ENCODE measurements at regions not wholly inside any gene's neighbourhood (a gene's known extent, or its start where the extent isn't known, plus 50 kb on each side); places are given as distances from the start of the nearest gene placed in this dataset.
"Not testable (repeated sequence)": the region's sequence is repeated elsewhere in the genome, so short reads cannot be mapped to it uniquely, and the experiment has no call there.

DNA sequence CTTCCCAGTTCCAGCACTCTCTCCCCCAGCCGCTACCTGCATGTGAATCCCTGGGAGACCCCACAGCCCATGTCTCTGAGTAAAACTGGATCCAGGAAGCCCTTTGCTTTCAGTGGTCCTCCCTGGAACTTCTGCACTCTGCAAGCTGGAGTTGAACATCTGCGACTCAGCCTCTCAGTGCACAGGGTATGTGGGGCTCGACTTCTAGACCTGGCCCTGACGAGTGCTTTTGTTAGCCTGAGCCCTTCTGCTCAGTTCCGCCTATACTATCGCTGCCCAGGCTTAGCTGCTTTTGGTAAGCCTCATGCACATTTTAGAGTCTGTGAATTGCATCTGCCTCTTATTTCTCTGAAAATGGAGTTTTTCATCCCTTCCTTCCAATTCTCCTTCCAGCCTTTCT, 107.9 kb upstream of the OR4F16 start:
- H3K9me3 ChIP-seq (ENCODE audit: insufficient read depth in 2 of 2, low read depth in 1 of 2, low read length in 1 of 2); H2BK15ac ChIP-seq (ENCODE audit: low read length); H3K18ac ChIP-seq (ENCODE audit: extremely low read depth, low read length); H3K4me3 ChIP-seq (ENCODE audit: extremely low read depth in 1 of 4, insufficient read depth in 2 of 4, low read depth in 3 of 4, low read length in 4 of 4); H2BK20ac ChIP-seq (ENCODE audit: low read length); H3K79me2 ChIP-seq (ENCODE audit: control insufficient read depth in 1 of 2, insufficient read depth in 2 of 2, low read length in 2 of 2); H2AK5ac ChIP-seq (ENCODE audit: low read depth, low read length); H4K20me1 ChIP-seq (replicated peaks in 1 of 2; ENCODE audit: control insufficient read depth in 1 of 2, insufficient read depth in 2 of 2, low read length in 2 of 2); H2BK12ac ChIP-seq (ENCODE audit: low read depth, low read length); POLR2A ChIA-PET (ENCODE audit: partially characterized antibody); H3K36me3 ChIP-seq (ENCODE audit: control insufficient read depth in 2 of 4, insufficient read depth in 4 of 4, low read length in 3 of 4); H2AFZ ChIP-seq (ENCODE audit: low read length); H2BK120ac ChIP-seq (replicated peaks; ENCODE audit: low read depth, low read length); H3K27me3 ChIP-seq (replicated peaks in 1 of 4; ENCODE audit: control insufficient read depth in 3 of 4, extremely low read depth in 1 of 4, insufficient read depth in 3 of 4, low read length in 3 of 4); H3K79me1 ChIP-seq (ENCODE audit: low read depth, low read length); H4K91ac ChIP-seq (replicated peaks; ENCODE audit: insufficient read length, low read length); H3K27ac ChIP-seq (ENCODE audit: low read depth, low read length); H3K4me1 ChIP-seq (replicated peaks in 1 of 4; ENCODE audit: control insufficient read depth in 3 of 4, insufficient read depth in 4 of 4, low read length in 3 of 4); H4K5ac ChIP-seq (ENCODE audit: insufficient read length, low read depth, low read length); H3K4me2 ChIP-seq (ENCODE audit: insufficient read depth in 1 of 2, low read depth in 2 of 2, low read length in 2 of 2); H3K23me2 ChIP-seq (ENCODE audit: low read depth, low read length); CTCF ChIA-PET (ENCODE audit: partially characterized antibody); H3K14ac ChIP-seq (ENCODE audit: insufficient read length); H2BK5ac ChIP-seq (ENCODE audit: low read depth, low read length); DNase-seq (ENCODE audit: low read depth in 1 of 2, low spot score in 2 of 2); H3K23ac ChIP-seq (ENCODE audit: insufficient read length); H3K9ac ChIP-seq (replicated peaks in 1 of 4; ENCODE audit: extremely low read depth in 1 of 4, low read depth in 3 of 4, low read length in 3 of 4); H3K4ac ChIP-seq (replicated peaks; ENCODE audit: insufficient read length, low read depth, low read length); H4K8ac ChIP-seq (ENCODE audit: extremely low read depth, insufficient read depth, low read length); H3K56ac ChIP-seq (replicated peaks; ENCODE audit: insufficient read length, low read depth, low read length); FAIRE-seq: not testable (repeated sequence)
- WGBS, 2 experiments (ENCODE audit: extremely low coverage in 1 of 2, insufficient coverage in 1 of 2, insufficient read length in 1 of 2, insufficient replicate concordance in 2 of 2, low coverage in 1 of 2, low lambda C conversion rate in 2 of 2, missing lambda C conversion rate in 1 of 2), result 96% methylated on average over 6 of the region's 6 CpGs; no CpG with 5 or more reads in 1 of the 2 experiments

GRCh38 chr1:794918-795584, 108.6 kb upstream of the OR4F16 start:
- H2BK5ac ChIP-seq (ENCODE audit: low read depth, low read length); H3K23ac ChIP-seq (ENCODE audit: insufficient read length); H4K5ac ChIP-seq (ENCODE audit: insufficient read length, low read depth, low read length); H2BK20ac ChIP-seq (ENCODE audit: low read length); H3K79me2 ChIP-seq (ENCODE audit: control insufficient read depth in 1 of 2, insufficient read depth in 2 of 2, low read length in 2 of 2); H3K14ac ChIP-seq (ENCODE audit: insufficient read length); H4K20me1 ChIP-seq (replicated peaks in 1 of 2; ENCODE audit: control insufficient read depth in 1 of 2, insufficient read depth in 2 of 2, low read length in 2 of 2); H3K9ac ChIP-seq (replicated peaks in 1 of 4; ENCODE audit: extremely low read depth in 1 of 4, low read depth in 3 of 4, low read length in 3 of 4); H3K18ac ChIP-seq (ENCODE audit: extremely low read depth, low read length); H2AFZ ChIP-seq (ENCODE audit: low read length); H3K9me3 ChIP-seq (ENCODE audit: insufficient read depth in 2 of 2, low read depth in 1 of 2, low read length in 1 of 2); H2BK120ac ChIP-seq (replicated peaks; ENCODE audit: low read depth, low read length); H3K23me2 ChIP-seq (ENCODE audit: low read depth, low read length); H3K4me1 ChIP-seq (replicated peaks in 1 of 4; ENCODE audit: control insufficient read depth in 3 of 4, insufficient read depth in 4 of 4, low read length in 3 of 4); H3K36me3 ChIP-seq (ENCODE audit: control insufficient read depth in 2 of 4, insufficient read depth in 4 of 4, low read length in 3 of 4); H4K8ac ChIP-seq (ENCODE audit: extremely low read depth, insufficient read depth, low read length); POLR2A ChIA-PET (ENCODE audit: partially characterized antibody); H3K27ac ChIP-seq (ENCODE audit: low read depth, low read length); H3K27me3 ChIP-seq (replicated peaks in 1 of 4; ENCODE audit: control insufficient read depth in 3 of 4, extremely low read depth in 1 of 4, insufficient read depth in 3 of 4, low read length in 3 of 4); H4K91ac ChIP-seq (replicated peaks; ENCODE audit: insufficient read length, low read length); H3K4me2 ChIP-seq (ENCODE audit: insufficient read depth in 1 of 2, low read depth in 2 of 2, low read length in 2 of 2); DNase-seq (ENCODE audit: low read depth in 1 of 2, low spot score in 2 of 2); H2BK12ac ChIP-seq (ENCODE audit: low read depth, low read length); H3K56ac ChIP-seq (replicated peaks; ENCODE audit: insufficient read length, low read depth, low read length); H3K4ac ChIP-seq (replicated peaks; ENCODE audit: insufficient read length, low read depth, low read length); H2BK15ac ChIP-seq (ENCODE audit: low read length); CTCF ChIA-PET (ENCODE audit: partially characterized antibody); H3K4me3 ChIP-seq (ENCODE audit: extremely low read depth in 1 of 4, insufficient read depth in 2 of 4, low read depth in 3 of 4, low read length in 4 of 4); H2AK5ac ChIP-seq (ENCODE audit: low read depth, low read length); FAIRE-seq; H3K79me1 ChIP-seq (ENCODE audit: low read depth, low read length): not testable (repeated sequence)
- WGBS, 2 experiments (ENCODE audit: extremely low coverage in 1 of 2, insufficient coverage in 1 of 2, insufficient read length in 1 of 2, insufficient replicate concordance in 2 of 2, low coverage in 1 of 2, low lambda C conversion rate in 2 of 2, missing lambda C conversion rate in 1 of 2), result 94% methylated on average over 9 of the region's 9 CpGs; no CpG with 5 or more reads in 1 of the 2 experiments

Measured in H1 (cell line).